Neural progenitor cell (in vitro differentiated cells): ENCODE measurements at regions not wholly inside any gene's neighbourhood (a gene's known extent, or its start where the extent isn't known, plus 50 kb on each side); places are given as distances from the start of the nearest gene placed in this dataset.

Experiments
- DNase-seq: peaks from one replicate; pipeline ENCODE4 v3.0.0-alpha.2; 2016; ENCODE audit warnings: low spot score
- H2AFZ ChIP-seq: fragments of 200-600 bp; sonication (generic); replicated peaks from 2 replicates; pipeline ENCODE4 v1.6.1; 2016; ENCODE audit warnings: antibody characterized with exemption
- H3F3A ChIP-seq: fragments of 200-600 bp; sonication (generic); 2 replicates; pipeline ENCODE4 v1.6.1; 2016; ENCODE audit warnings: antibody characterized with exemption, low read depth
- H3K27ac ChIP-seq: fragments of 200-600 bp; sonication (generic); 2 replicates; pipeline ENCODE4 v1.5.1; 2016; ENCODE audit warnings: mild to moderate bottlenecking
- H3K27me3 ChIP-seq: fragments of 200-600 bp; sonication (generic); 2 replicates; pipeline ENCODE4 v1.6.1; 2016; ENCODE audit warnings: mild to moderate bottlenecking, moderate library complexity
- H3K36me3 ChIP-seq: fragments of 200-600 bp; sonication (generic); 2 replicates; pipeline ENCODE4 v1.5.1; 2016
- H3K4me1 ChIP-seq: fragments of 200-600 bp; sonication (generic); 2 replicates; pipeline ENCODE4 v1.6.1; 2016; ENCODE audit warnings: mixed run types
- H3K4me2 ChIP-seq: fragments of 200-600 bp; sonication (generic); 2 replicates; pipeline ENCODE4 v1.6.1; 2016
- H3K4me3 ChIP-seq: fragments of 200-600 bp; sonication (generic); 2 replicates; pipeline ENCODE4 v1.5.1; 2016
- H3K79me2 ChIP-seq: fragments of 200-600 bp; sonication (generic); 2 replicates; pipeline ENCODE4 v1.6.1; 2016; ENCODE audit warnings: low read depth
- H3K9ac ChIP-seq: fragments of 200-600 bp; sonication (generic); 2 replicates; pipeline ENCODE4 v1.6.1; 2016
- H3K9me3 ChIP-seq: fragments of 200-600 bp; sonication (generic); 2 replicates; pipeline ENCODE4 v1.5.1; 2016; ENCODE audit warnings: low read depth
- H4K20me1 ChIP-seq: fragments of 200-600 bp; sonication (generic); 2 replicates; pipeline ENCODE4 v1.6.1; 2016; ENCODE audit warnings: low read depth
- H3K27ac Mint-ChIP-seq: 3 replicates; pipeline ENCODE4 v1.8.0; 2021; ENCODE audit warnings: mixed read lengths
- H3K27me3 Mint-ChIP-seq: 2 replicates; pipeline ENCODE4 v1.8.0; 2022; ENCODE audit warnings: low read depth, mild to moderate bottlenecking, inconsistent platforms, moderate library complexity, mixed read lengths; ENCODE audit not compliant: insufficient read depth
- H3K36me3 Mint-ChIP-seq: 3 replicates; pipeline ENCODE4 v1.8.0; 2021; ENCODE audit warnings: mixed read lengths
- H3K4me1 Mint-ChIP-seq: 3 replicates; pipeline ENCODE4 v1.8.0; 2021; ENCODE audit warnings: mixed read lengths
- H3K4me3 Mint-ChIP-seq: 3 replicates; pipeline ENCODE4 v1.8.0; 2021; ENCODE audit warnings: mild to moderate bottlenecking, moderate library complexity, mixed read lengths
- H3K9me3 Mint-ChIP-seq: 3 replicates; pipeline ENCODE4 v1.8.0; 2020; ENCODE audit warnings: mixed read lengths
- CTCF ChIP-seq: fragments of 200-600 bp; sonication (generic); IDR thresholded peaks from 2 replicates; pipeline ENCODE4 v1.5.1; 2017; ENCODE audit warnings: antibody characterized with exemption, mild to moderate bottlenecking
- EZH2 ChIP-seq: fragments of 200-600 bp; sonication (generic); IDR thresholded peaks from 2 replicates; pipeline ENCODE4 v1.6.1; 2017; ENCODE audit warnings: antibody characterized with exemption, mild to moderate bottlenecking, moderate library complexity
- EZH2phosphoT487 ChIP-seq: fragments of 200-600 bp; sonication (generic); IDR thresholded peaks from 2 replicates; pipeline ENCODE4 v1.6.1; 2017; ENCODE audit warnings: antibody characterized with exemption

DNA sequence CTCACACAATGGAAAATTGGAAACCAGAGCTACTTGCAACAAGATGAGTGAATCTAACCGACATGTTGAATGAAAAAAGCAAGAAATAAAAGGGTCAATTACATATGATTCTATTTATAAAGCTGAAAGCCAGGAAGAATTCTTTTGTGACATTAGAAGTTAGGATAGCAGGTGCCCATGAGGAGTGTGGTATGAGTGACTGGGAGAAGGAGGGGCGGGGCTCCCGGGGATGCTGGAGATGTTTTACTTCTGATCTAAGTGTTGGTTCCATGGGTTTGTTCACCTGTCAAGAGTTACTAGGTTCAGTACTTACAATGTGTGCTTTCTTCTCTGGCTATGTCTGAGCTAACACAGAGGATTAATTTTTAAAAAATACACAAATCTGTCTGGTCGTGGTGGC is 60.8 kb downstream of the NSMCE3 start:
- no peak for TF ChIP-seq CTCF
- TF ChIP-seq EZH2phosphoT487 = no peak
- no peak for TF ChIP-seq EZH2
- Histone ChIP-seq H3K4me2 (no peak overlapping the region), H3K4me3 (no peak overlapping the region), H3K27ac (no peak overlapping the region), H3K9me3 (no peaks in the 10 kb centered on the region), H3K79me2 (no peaks in the 10 kb centered on the region), H3K9ac (no peak overlapping the region), H3K27me3 (no peaks in the 10 kb centered on the region), H4K20me1 (no peaks in the 10 kb centered on the region), H3K36me3 (no peaks in the 10 kb centered on the region), H3K4me1 (peaks cover 8% of the 10 kb centered on the region), H2AFZ (no peak overlapping the region), H3F3A (no peaks in the 10 kb centered on the region)
- no peaks in the 10 kb centered on the region for H3K36me3 Mint-ChIP-seq
- H3K27me3 Mint-ChIP-seq = no peaks in the 10 kb centered on the region
- DNase-seq = no peak
- H3K4me1 Mint-ChIP-seq = peaks cover 8% of the 10 kb centered on the region
- peaks cover 18% of the 10 kb centered on the region for H3K9me3 Mint-ChIP-seq
- no peak overlapping the region for H3K4me3 Mint-ChIP-seq
- H3K27ac Mint-ChIP-seq = no peak overlapping the region

DNA sequence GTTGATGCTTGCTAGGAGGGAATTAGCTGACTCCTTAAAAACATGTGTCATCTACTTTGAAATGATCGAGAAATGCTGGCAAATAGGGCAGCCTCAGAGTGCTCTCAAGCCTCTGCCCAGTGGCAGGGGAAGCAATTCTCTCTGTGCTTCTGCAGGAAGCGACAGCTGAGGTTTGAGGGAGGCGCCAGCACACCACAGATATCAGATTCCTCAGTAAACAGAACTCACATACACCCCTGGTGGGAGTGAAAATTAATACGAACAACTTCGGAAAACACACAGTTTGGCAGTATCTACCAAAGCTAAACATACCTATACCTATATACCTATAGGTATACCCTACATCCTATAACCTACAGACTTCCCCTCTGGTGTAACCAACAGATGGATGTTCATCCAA is 61.3 kb downstream of the NSMCE3 start:
- no peak overlapping the region for H3K27ac ChIP-seq
- no peak overlapping the region for H3K4me3 ChIP-seq
- no peaks in the 10 kb centered on the region for H3F3A ChIP-seq
- DNase-seq = no peak
- TF ChIP-seq CTCF (no peak), EZH2 (no peak), EZH2phosphoT487 (no peak)
- H3K4me2 ChIP-seq = peak overlapping the region; percentile 27
- Mint-ChIP-seq H3K4me1 (peaks cover 8% of the 10 kb centered on the region), H3K9me3 (peaks cover 18% of the 10 kb centered on the region), H3K27me3 (no peaks in the 10 kb centered on the region), H3K36me3 (no peaks in the 10 kb centered on the region), H3K27ac (no peak overlapping the region), H3K4me3 (no peak overlapping the region)
- H4K20me1 ChIP-seq = no peaks in the 10 kb centered on the region
- no peak overlapping the region for H3K9ac ChIP-seq
- no peak overlapping the region for H2AFZ ChIP-seq
- H3K9me3 ChIP-seq = no peaks in the 10 kb centered on the region
- peaks cover 8% of the 10 kb centered on the region for H3K4me1 ChIP-seq
- H3K79me2 ChIP-seq = no peaks in the 10 kb centered on the region
- no peaks in the 10 kb centered on the region for H3K36me3 ChIP-seq
- H3K27me3 ChIP-seq = no peaks in the 10 kb centered on the region

GRCh38 chr15:29207758-29208108 is 61.9 kb downstream of the NSMCE3 start:
- Histone ChIP-seq H3F3A (no peaks in the 10 kb centered on the region), H3K9ac (no peak overlapping the region), H3K27me3 (no peaks in the 10 kb centered on the region), H3K36me3 (no peaks in the 10 kb centered on the region), H2AFZ (no peak overlapping the region), H3K4me2 (peak overlapping the region; percentile 27), H3K4me3 (no peak overlapping the region), H3K4me1 (peaks cover 8% of the 10 kb centered on the region), H4K20me1 (no peaks in the 10 kb centered on the region), H3K79me2 (no peaks in the 10 kb centered on the region), H3K27ac (no peak overlapping the region), H3K9me3 (no peaks in the 10 kb centered on the region)
- H3K27ac Mint-ChIP-seq = no peak overlapping the region
- no peak overlapping the region for H3K4me3 Mint-ChIP-seq
- H3K9me3 Mint-ChIP-seq = peaks cover 17% of the 10 kb centered on the region
- no peaks in the 10 kb centered on the region for H3K27me3 Mint-ChIP-seq
- H3K4me1 Mint-ChIP-seq = peaks cover 8% of the 10 kb centered on the region
- H3K36me3 Mint-ChIP-seq = no peaks in the 10 kb centered on the region
- TF ChIP-seq CTCF (no peak), EZH2phosphoT487 (no peak), EZH2 (no peak)
- DNase-seq = no peak
